NCI-H774 (cell line): ENCODE measurements at regions not wholly inside any gene's neighbourhood (a gene's known extent, or its start where the extent isn't known, plus 50 kb on each side); places are given as distances from the start of the nearest gene placed in this dataset.

ENCODE experiments used
- DNase-seq: peaks from one replicate; lab custom pipeline; 2025; lab: John Stamatoyannopoulos, UW

GRCh38 chr19:28882818-28883217 lies 330.1 kb downstream of the UQCRFS1 start:
- DNase-seq, result no peak

- DNase-seq, result no peak
These were observed 331.3 kb downstream of the UQCRFS1 start for GRCh38 chr19:28881616-28882015.

GRCh38 chr19:28880735-28881401 lies 332.1 kb downstream of the UQCRFS1 start:
- DNase-seq, result no peak

GRCh38 chr19:28878862-28879566 lies 333.9 kb downstream of the UQCRFS1 start:
- peak; percentile 47 for DNase-seq

DNA sequence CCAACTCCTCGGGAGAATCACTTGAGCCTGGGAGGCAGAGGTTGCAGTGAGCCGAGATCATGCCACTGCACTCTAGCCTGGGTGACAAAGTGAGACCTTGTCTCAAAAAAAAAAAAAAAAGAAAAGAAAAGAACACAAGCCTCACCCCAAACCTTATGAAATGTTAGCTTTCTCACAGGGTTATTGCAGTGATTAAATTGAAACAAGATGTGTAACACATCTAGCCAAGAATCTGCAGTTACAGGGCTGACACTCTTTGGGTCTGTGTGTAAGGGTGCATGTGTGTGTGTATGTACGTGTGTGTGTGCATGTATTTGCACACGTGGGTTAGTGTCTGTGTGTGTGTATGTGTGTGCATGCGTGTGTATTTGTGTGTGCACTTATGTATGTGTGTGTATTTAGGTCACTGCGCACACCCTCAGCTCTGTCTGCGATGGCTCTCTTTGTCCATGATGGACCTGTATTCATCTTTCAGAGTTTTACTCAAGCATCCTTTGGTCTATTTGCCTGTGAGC lies 336.3 kb downstream of the UQCRFS1 start:
- no peak for DNase-seq

GRCh38 chr19:28874742-28875141 lies 338.2 kb downstream of the UQCRFS1 start:
- DNase-seq, result peak; percentile 63

DNA sequence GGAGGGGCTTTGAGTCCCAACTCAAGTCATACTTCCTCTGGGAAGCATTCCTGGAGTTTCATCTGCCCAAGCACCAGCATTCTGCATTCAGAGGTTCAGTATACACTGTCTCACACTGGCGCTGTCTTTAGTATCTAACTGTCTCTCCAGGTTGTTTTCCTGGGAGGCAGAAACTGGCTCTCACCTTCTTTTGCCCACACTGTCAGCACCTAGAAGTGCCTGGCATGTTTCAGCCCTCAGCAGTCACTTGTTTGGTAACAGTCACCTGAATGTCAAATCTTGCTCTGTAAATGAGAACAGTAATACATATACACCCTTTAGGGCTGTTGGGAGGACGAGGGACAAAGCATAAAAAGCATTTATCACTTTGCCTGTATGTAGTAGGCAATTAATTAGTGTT lies 339.6 kb downstream of the UQCRFS1 start:
- DNase-seq, result no peak

DNA sequence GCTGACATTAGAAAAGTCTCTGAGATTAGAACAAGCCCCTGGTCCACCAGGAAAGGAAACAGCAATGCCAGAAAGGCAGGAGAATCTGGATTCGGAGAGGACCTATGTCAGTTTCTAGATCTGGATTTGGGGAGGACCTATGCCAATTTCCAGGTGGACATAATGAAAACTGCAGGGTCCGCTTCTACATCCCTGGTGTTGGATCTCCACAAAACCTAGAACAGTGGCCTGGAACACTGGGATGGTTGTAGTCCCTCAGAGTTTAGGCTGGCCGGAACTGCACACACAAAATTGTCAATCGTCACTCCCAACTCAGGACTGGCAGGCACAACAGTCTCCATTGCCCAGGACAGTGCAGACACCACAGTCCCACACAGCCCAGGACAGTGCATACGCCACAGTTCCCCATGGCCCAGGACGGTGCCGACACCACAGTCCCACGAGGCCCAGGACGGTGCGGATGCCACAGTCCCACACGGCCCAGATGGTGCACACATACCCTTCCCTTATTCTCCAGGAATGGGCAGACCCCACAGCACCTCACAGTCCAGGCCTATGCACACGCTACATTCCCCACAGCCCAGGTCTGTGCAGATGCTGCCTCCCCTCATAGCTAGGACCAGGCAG lies 341.7 kb downstream of the UQCRFS1 start:
- no peak for DNase-seq

GRCh38 chr19:28869459-28869858 lies 343.5 kb downstream of the UQCRFS1 start:
- no peak for DNase-seq

DNA sequence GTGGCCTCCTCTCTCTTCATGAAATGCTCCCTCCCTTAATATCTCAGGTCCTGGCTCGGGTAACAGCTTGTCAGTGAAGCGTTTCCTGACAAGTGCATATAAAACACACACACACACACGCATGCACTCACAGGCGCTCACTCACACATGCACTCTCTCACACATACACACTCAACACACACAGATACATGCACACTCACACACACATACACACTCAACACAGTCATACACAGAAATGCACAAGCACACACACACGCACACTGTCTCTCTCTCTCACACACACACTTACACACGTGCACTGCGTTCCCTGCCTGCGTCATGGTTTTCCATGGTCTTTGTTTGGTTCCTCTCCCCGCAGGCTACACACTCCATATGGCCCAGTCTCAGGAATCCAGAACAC lies 344.1 kb downstream of the UQCRFS1 start:
- no peak for DNase-seq

GRCh38 chr19:28867978-28868377 lies 345.0 kb downstream of the UQCRFS1 start:
- DNase-seq, result no peak

- DNase-seq, result peak; percentile 20
These were observed 348.3 kb downstream of the UQCRFS1 start for GRCh38 chr19:28864577-28865042.

DNA sequence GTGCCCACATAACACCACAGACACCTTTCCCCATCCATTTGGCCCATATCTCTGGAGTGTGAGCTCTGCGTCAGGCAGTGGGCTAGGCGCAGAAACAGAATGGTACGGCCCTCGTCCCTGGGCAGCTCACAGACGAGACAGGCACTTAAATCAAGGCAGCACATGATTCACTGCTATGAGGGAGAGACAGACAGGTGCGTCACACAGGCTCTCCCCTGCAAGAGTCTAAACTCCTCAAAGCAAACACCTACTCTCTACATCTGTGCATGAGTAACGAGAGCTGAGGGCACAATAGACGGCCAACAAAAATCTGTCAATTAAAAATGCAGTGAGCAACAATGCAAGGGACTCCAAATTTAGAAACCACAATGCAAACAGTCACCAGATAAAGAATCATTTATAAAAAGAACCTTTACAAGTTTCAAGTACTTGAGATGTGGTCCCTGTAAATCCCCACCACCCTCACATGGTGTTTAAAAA lies 348.9 kb downstream of the UQCRFS1 start:
- peak; percentile 74 for DNase-seq

- no peak for DNase-seq
These were observed 350.7 kb downstream of the UQCRFS1 start for GRCh38 chr19:28862238-28862637.

DNA sequence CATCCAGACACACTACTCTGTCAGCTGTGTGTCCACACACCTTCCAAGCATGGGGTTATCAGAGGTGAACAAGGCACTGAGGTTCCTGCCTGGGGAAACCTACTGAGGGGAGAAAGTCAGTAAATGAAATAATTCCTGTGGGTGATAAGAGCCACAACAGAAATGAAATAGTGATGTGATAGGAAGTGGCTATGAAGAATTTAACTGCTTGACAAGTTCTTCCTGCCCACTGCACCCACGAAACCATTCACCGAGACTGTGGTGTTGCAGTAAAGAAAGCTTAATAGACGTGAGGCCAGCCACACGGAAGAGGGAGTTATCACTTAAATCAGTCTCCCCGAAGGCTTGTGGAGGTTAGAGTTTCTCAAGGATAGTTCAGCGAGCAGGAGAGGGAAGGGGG lies 353.1 kb downstream of the UQCRFS1 start:
- DNase-seq, result no peak

GRCh38 chr19:28858933-28859332 lies 354.0 kb downstream of the UQCRFS1 start:
- DNase-seq, result no peak

- DNase-seq, result no peak
These were observed 355.0 kb downstream of the UQCRFS1 start for GRCh38 chr19:28857967-28858366.

DNA sequence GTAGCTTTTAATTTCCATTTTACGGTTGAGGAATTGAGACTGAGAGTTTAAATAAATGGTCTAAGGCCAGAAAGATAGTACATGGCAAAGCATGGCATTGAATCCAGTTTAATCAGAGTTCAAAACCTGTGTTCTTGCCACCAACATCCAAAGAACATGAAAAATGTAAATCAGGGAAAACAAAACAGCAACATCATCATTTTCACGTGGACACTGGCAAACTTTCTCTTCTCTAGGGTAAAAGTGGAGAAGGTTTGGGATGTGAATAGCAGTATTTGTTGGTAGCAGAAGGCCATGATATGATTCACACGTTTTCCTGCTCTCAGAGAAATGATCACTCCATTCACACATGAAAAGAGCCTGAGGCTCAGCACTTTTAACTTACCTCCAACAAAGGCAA lies 357.7 kb downstream of the UQCRFS1 start:
- no peak for DNase-seq

DNA sequence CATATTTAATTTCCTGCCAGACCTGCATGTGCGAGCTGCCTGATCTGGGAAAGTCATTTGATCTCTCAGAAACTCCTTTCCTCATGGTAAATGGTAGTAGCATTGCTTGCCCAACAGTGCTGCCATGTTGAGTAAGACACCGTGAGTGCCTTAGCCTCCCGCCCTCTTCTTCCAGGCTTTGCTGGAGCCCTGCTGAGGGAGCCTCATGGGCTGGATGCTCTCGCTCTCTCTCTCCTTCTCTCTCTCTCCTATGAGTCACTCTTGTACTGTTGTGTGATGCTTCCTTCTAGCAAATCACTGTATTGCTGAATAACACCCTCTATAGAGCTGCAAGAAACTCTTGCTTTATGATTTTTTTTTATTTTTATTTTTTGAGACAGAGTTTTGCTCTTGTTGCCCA lies 365.5 kb downstream of the UQCRFS1 start:
- no peak for DNase-seq

GRCh38 chr19:28846094-28846812 lies 366.7 kb downstream of the UQCRFS1 start:
- DNase-seq, result no peak

- no peak for DNase-seq
These were observed 369.0 kb downstream of the UQCRFS1 start for GRCh38 chr19:28843761-28844492.
